GM12892 (cell line): ENCODE measurements at regions not wholly inside any gene's neighbourhood (a gene's known extent, or its start where the extent isn't known, plus 50 kb on each side); places are given as distances from the start of the nearest gene placed in this dataset.

Experiments
- DNase-seq: peaks from one replicate; pipeline ENCODE4 v3.0.0; 2011; ENCODE audit not compliant: insufficient read length
- FAIRE-seq: peaks from 2 replicates; lab custom pipeline; 2011; peaks lifted over from hg19 to GRCh38; lab: Jason Lieb, UNC
- POLR2A ChIP-seq: IDR thresholded peaks from 2 replicates; pipeline ENCODE4 v1.6.1; 2011; ENCODE audit warnings: low read depth, low read length, control low read depth
- POLR2AphosphoS5 ChIP-seq: IDR thresholded peaks from 2 replicates; pipeline ENCODE4 v1.6.1; 2011; ENCODE audit warnings: low read depth, low read length, control low read depth
- TAF1 ChIP-seq: IDR thresholded peaks from 2 replicates; pipeline ENCODE4 v1.6.1; 2011; ENCODE audit warnings: low read depth, mild to moderate bottlenecking, control low read depth, low read length, borderline replicate concordance

GRCh38 chr6:74645108-74645849, 560.6 kb downstream of the COL12A1 start:
- TF ChIP-seq TAF1: no peak
- no peak for TF ChIP-seq POLR2A
- no peak for TF ChIP-seq POLR2AphosphoS5
- FAIRE-seq (no peak), DNase-seq (no peak)

- DNase-seq (no peak), FAIRE-seq (no peak)
- TF ChIP-seq TAF1: no peak
- TF ChIP-seq POLR2AphosphoS5: no peak
- TF ChIP-seq POLR2A: no peak
These were observed 563.8 kb downstream of the COL12A1 start for GRCh38 chr6:74642101-74642500.

GRCh38 chr6:74638412-74638811, 567.4 kb downstream of the COL12A1 start:
- TF ChIP-seq TAF1 (no peak), POLR2AphosphoS5 (no peak)
- FAIRE-seq (no peak), DNase-seq (no peak)

GRCh38 chr6:74632196-74632875, 573.5 kb downstream of the COL12A1 start:
- FAIRE-seq (no peak), DNase-seq (no peak)
- TF ChIP-seq TAF1: no peak
- no peak for TF ChIP-seq POLR2A
- no peak for TF ChIP-seq POLR2AphosphoS5

- DNase-seq: no peak
- no peak for FAIRE-seq
- no peak for TF ChIP-seq TAF1
- no peak for TF ChIP-seq POLR2AphosphoS5
- no peak for TF ChIP-seq POLR2A
These were observed 574.3 kb downstream of the COL12A1 start for GRCh38 chr6:74631564-74631963.

- DNase-seq (no peak), FAIRE-seq (no peak)
- TF ChIP-seq POLR2AphosphoS5: no peak
These were observed 579.6 kb downstream of the COL12A1 start for GRCh38 chr6:74626288-74626687.

GRCh38 chr6:74623027-74623426, 582.8 kb downstream of the COL12A1 start:
- no peak for DNase-seq
- TF ChIP-seq POLR2A (no peak), TAF1 (no peak), POLR2AphosphoS5 (no peak)
- no peak for FAIRE-seq

GRCh38 chr6:74611220-74611619, 594.6 kb downstream of the COL12A1 start:
- no peak for FAIRE-seq
- TF ChIP-seq POLR2A: no peak
- TF ChIP-seq POLR2AphosphoS5: no peak
- no peak for TF ChIP-seq TAF1
- DNase-seq: no peak

GRCh38 chr6:74610352-74610751, 595.5 kb downstream of the COL12A1 start:
- DNase-seq: no peak
- TF ChIP-seq TAF1 (no peak), POLR2AphosphoS5 (no peak), POLR2A (no peak)
- no peak for FAIRE-seq

- no peak for TF ChIP-seq TAF1
- no peak for TF ChIP-seq POLR2A
- TF ChIP-seq POLR2AphosphoS5: no peak
- FAIRE-seq: no peak
- no peak for DNase-seq
These were observed 596.0 kb downstream of the COL12A1 start for GRCh38 chr6:74609871-74610270.

- no peak for DNase-seq
- FAIRE-seq: no peak
- TF ChIP-seq POLR2A (no peak), TAF1 (no peak), POLR2AphosphoS5 (no peak)
These were observed 597.9 kb downstream of the COL12A1 start for GRCh38 chr6:74607934-74608333.

GRCh38 chr6:74607468-74607867, 598.4 kb downstream of the COL12A1 start:
- TF ChIP-seq POLR2A (no peak), TAF1 (no peak), POLR2AphosphoS5 (no peak)
- DNase-seq: no peak
- no peak for FAIRE-seq

- DNase-seq (no peak), FAIRE-seq (no peak)
- TF ChIP-seq POLR2A: no peak
- TF ChIP-seq TAF1: no peak
These were observed 599.2 kb downstream of the COL12A1 start for GRCh38 chr6:74606582-74607071.
